Activated CD8-positive, alpha-beta memory T cell treated with anti-CD3 and anti-CD28 coated beads, Interleukin-2, amount 50 U/mL, for 4 hours (primary cell): ENCODE measurements at regions not wholly inside any gene's neighbourhood (a gene's known extent, or its start where the extent isn't known, plus 50 kb on each side); places are given as distances from the start of the nearest gene placed in this dataset.
"Not testable (repeated sequence)": the region's sequence is repeated elsewhere in the genome, so short reads cannot be mapped to it uniquely, and the experiment has no call there.

ENCODE experiments used
- DNase-seq: peaks from one replicate; pipeline ENCODE4 v3.0.0-alpha.2; 2020

DNA sequence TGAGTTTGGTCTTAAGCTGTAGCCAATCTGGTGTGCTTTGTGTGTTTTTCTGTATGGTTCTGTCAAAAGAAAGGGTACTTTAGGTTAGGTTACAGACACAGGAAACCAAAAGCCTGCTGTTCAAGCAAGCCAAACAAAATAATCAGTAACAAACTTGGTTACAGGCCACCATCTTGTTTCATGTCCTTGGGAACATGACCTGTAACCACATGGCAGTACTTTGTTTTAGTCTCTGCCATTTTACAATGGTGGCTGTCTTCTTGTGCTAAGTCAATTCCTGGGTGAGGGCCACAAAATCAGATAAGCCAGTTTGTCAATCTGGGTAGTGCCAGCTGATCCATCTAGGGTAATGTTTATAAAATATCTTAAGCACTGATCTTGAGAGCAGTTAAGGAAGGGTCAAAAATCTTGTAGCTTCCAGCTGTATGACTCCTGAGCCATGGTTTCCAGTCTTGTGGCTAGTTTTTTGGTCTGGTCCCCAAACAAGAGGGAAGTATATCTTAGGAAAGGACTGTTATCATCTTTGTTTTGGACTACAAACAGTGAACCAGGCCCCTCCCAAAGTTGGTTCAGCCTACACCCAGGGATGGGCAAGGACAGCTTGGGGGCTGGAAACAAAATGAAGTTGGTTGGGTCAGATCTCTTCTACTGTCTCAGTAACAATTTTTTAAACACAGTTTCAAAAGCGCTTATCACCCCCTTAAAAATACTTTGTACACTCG lies 90.0 kb downstream of the IGLL5 start:
- no peak for DNase-seq

DNA sequence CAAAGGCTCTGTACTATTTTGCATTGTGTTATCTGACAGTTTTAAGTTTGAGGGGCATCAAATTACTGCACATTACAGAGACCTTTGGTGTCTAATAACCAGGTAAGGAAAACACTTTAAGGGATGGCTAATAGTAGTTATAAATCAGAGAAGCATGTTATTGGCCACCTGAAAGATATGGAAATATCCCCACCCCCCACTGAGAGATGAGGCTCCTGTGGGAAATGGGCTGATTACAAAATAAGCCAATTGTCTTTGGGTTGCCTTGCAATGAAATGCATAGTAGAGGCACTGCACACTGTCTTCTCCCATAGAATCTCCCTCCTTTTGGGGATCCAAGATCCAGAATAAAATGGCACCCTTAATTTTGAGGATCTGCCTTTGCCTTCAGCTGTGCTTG lies 91.0 kb downstream of the IGLL5 start:
- no peak for DNase-seq

DNA sequence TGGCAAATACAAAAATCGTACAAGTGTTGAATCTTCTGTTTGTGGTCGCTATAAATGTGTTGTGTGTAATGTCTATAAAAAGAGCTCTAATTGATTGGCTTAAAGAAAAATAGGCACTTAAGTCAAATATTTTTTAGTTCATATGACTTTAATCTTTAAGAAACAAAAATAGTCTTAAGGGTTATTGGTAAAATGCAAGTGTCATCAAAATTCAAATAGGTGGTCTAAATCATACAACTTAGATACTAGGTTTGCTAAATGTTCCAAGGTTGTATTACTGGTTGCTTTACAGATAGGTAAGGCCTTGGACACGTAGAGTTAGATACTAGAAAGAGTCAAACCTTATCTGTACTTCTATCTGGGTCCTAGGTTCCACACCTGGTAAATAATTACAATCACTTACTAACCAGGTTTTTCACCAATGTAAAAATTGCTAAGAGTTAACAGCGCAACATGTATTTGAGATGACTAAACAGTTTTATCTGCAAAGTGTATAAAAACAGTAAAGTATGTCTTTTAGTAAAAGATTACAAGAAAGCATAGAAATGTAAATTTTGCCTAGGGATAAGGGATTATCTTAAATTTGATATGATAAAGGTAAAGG lies 91.1 kb upstream of the GNAZ start:
- no peak for DNase-seq

DNA sequence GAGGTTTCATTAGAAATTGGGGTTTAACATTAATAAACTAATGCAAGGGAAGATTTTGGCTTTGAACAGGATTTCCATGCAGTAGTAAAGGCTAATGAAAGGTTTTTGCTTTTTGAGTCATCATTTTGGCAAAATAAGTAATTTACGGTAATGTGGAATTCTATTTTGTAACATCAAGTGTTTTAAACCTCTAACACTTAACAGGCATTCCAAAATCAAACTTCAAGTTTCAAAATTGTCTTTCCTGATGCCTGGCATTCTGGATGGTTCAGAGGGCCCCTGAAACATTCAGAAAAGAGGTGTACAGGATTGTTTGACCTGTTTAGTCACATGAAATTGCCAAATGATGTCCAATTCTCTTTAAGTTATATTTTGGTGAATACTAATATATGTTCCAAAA lies 90.4 kb upstream of the GNAZ start:
- no peak for DNase-seq

DNA sequence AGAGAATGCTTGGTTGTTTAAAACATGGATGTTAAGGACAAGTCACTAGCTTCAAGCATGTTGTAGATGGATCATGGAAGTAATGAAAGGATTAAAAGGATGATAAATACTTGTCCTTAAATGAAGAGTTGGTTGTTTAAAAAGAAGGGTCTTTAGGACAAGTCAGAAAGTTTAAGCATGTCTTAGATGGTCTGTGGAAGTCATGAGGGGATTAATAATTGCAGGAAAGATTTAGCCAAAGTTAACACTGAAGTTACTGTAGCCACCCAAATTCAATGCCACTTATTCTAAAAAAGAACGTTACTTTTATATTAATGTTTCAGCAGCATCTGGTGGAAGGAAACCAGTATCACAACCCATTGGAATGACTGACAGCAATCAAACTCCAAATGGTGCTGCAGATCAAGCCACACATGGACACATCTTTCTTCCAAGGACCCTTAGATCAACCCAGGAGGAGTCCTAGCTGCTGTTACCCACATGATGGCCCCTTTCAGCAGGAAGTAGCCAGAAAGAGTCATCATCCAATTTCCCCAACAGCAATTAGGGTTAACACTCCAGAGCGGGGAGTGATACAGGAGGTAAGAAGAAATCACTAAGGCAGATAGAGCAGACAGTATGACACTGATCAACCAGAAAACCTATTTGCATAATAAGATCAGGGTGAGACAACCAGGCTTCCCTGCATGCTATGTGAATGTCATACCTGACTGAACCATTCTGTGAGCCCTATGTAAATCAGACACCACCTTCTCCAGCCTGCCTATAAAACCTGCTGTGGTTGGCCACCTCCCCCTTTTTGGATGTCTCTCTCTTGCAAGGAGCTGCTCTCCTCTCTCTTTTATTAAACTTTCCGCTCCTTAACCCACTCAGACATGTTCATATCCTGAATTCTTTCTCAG lies 88.4 kb upstream of the GNAZ start:
- DNase-seq: no peak

DNA sequence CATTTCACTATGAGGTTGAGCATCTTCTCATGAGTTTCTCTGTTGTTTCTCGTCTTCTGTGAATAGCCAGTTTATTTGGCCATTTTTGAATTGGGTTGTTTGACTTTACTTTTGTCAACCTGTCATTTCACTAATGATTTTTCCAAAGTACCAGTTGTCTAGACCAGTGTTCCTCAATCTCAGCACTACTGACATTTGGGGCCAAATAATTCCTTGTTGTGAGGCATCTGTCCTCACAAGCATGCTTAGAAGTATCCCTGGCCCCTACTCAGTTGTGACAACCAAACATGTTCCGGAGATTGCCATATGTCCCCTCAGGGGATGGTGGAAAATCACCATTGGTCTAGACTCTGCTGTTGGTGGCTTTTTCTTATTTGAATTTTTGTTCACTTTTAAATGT lies 87.7 kb upstream of the GNAZ start:
- DNase-seq: no peak

DNA sequence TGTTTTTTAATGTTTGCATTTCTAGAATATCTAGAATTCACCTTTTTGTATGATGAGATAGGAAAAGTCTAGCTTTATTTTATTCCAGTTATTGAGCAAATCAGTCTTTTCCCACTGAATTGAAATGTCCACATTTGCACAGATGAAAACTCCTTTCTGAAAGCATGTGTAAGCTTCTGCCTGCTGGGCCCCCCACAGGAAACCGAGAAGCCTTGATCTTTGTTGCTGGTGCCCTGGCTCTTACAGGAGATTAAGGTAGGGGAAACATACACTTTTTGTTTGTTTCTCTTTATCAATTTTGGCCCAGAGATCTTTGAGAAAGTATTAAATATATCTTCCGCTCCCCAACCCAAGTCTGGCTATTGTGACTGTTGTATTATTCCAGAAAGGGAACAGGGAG lies 87.2 kb upstream of the GNAZ start:
- DNase-seq: no peak

DNA sequence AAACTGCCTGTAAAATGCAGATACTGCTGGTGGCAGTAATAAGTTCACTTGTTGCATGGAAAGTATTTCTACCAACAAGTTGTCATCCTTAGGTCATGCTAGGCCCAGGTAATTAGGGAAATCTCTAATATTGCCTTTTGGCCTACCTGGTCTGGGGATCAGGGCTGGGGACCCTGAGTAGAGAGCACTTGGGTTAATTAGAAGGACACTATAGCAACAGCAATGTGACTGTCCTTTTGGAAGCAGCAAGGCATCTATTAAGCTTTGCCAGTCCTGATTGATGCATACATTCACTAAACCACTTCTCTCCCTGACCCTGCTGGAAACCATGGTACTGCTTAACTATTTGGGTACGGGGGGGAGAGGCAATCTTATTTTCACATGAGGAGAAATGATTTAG lies 86.5 kb upstream of the GNAZ start:
- DNase-seq: no peak

DNA sequence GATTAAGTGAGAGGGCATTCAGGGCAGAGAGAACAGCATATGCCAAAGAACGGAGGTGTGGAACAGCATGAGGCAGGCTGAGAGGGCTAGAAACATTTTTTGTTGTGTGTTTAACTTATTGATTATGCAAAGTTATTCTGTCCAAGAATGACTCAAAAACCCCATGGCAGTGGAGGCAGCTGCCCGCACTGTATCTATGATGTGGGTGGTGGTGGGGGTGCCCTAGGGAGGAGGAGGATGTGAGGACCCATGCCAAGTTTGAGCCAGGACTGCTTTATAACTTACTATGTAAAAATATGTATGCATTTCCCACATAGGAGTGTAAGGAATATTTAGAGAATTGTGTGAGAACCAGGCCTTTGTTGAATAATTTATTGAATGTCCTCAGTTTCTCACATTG lies 85.4 kb upstream of the GNAZ start:
- DNase-seq: no peak

DNA sequence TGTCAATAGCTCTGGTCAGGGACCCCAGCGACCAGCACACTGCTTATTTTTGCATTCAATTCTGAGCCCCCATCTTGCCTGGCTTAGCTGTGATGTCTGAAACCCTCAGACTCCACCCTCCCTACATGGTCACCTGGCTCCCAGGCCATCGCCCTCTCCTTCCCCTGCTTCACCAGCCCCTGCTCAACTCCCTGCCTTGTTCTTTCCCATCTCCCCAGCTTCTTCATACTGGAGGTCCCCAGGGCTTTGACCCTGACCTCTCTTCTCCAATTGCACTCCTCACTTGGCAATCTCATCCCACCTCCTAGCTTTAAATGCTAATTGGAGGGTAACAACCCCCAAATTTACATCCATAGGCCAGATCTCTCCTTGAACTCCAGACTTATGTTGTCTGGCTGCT lies 84.3 kb upstream of the GNAZ start:
- DNase-seq: no peak

DNA sequence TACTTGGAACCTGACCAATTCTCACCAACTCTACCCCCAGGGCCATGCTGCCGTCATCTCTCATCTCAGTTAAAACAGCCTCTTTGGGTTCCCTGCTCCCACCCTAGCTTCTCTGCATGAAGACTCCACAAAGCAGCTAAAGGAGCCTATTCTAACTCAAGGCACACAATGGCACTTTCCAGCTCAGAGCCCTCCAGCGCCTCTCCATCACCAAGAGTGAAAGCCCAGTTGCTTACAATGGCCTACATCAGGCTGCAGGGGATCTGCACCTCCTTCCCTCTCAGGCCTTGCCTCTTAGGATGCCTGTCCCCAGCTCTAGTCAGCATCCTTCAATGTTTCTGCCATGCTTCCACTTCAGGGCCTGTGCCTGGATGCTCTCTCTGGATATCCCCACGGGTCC lies 83.7 kb upstream of the GNAZ start:
- DNase-seq: no peak

DNA sequence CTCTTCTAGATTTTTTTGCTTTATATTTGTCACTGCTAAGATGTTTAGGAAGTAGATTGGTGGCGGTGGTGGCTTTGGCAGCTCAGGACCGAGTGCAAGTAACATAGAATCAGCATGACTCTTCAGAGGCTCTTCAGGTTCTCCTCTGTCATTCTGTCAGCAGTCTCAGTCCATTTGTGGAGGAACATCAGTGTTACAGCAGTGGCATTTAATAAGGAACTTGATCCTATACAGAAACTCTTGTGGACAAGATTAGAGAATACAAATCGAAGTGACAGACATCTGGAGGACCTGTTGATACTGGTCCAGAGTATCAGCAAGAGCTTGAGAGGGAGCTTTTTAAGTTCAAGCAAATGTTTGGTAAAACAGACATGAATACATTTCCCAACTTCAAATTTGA lies 82.2 kb upstream of the GNAZ start:
- DNase-seq: no peak

DNA sequence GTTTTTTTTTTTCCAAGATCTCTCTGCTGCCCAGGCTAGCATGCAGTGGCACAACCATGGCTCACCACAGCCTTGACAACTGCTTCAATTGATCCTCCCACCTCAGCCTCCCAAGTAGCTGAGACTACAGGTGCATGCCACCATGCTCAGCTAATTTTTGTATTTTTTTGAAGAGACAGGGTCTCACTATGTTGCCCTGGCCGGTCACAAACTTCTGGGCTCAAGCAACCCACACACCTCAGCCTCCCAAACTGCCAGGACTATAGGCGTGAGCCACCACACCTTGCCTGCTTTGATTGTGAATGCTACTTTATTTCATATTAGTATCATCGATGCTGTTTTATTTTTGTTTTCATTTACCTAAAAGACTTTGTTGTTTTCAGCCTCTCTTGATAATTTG lies 81.5 kb upstream of the GNAZ start:
- no peak for DNase-seq

DNA sequence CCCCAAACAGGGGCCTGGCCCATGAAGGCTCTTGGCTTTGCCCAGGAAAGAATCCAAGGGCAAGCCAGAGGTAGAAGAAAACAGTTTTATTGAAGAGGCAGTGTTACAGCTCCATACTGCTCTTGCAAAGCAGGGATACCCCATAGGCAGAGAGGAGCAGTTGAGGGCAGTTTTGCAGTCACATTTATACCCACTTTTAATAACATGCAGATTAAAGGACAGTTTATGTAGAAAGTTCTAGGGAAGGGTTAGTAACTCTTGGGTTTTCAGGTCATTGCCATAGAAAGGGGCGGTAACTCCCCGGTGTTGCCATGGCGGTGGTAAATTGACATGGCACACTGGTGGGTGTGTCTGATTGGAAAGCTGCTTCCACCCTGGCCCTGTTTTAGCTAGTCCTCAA lies 80.5 kb upstream of the GNAZ start:
- DNase-seq: no peak

DNA sequence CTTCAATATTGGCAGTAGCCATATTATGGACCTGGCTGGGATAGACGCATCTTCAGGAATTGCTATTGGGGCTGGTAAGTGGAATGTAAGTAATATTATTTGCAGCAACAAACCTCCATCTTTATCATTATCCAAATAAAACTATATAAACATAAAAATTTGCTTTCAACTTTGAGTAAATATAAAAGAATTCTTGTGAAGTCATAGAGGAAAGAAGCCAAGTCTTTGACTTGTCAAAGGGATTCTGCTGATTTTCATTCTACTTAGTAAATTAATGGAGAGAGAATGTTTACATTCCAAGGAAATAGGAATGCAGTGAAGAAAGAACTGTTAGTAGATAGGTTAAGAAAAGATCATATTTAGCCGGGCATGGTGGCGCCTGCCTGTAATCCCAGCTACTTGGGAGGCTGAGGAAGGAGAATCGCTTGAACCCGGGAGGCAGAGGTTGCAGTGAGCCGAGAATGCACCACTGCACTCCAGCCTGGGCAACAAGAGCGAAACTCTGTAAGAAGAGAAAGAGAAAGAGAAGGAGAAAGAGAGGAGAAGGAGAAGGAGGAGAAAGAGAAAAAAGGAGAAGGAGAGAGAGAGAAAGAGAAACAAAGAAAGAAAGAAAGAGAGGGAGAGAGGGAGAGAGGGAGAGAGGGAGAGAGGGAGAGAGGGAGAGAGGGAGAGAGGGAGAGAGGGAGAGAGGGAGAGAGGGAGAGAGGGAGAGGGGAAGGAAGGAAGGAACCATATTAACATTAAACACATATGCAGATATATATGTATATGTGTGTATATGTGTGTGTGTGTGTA lies 79.4 kb upstream of the GNAZ start:
- not testable (repeated sequence) for DNase-seq

DNA sequence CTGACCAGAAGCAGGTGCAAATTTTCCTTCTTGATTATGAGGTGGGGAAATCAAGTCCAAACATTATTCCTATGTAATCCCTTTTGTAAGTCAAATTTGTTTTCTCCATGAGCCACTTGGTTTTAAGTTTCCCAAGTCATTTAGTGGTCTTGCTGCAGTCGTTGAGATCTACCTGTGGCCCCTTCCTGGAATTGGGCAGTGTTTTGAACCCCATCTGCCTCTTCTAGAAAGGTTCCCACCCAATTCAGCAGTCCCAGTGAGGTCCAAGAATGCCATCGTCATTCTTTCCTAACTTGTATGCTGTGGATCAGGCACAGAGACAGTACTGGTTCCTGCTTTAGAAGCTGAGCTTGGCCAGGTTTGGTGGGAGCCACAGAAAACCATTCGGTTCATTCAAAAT lies 77.8 kb upstream of the GNAZ start:
- DNase-seq: no peak

DNA sequence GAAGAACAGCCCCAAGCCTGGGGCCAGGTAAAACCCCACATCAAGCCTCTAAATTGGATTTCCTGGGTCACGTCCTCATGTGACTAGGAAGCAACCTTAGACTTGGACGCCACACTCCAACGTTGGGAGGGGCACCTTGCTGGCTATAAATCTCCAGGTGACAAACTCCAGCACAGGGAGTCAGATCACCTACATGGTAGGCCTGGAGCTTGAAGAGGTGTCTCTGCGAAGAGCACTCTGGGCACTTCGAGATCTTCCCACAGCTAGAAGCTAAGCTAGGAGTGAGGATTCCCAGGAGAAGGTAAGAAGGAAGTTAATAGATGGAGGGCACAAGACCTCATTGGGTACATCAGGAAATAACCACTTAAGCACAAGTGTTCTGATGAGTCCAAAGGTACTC lies 77.1 kb upstream of the GNAZ start:
- DNase-seq: no peak

DNA sequence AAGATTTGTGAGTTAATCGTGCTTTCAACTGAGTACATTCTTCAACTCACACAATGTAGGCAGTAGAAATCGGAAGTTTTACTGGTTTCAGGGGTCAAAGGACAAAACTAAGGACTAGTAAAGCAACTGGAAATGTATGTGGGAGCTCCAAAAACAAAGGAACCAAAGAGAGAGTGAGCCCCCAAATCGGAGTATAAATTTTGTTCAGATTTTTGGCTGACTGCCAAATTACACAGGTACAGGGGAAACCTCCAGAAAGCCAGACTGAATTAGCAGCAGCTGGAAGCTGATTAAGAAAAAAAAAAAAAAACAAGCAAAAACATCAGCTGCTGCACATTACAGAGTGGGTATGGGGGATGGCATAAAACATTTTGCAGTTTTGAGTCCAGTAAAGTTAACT lies 75.2 kb upstream of the GNAZ start:
- no peak for DNase-seq

DNA sequence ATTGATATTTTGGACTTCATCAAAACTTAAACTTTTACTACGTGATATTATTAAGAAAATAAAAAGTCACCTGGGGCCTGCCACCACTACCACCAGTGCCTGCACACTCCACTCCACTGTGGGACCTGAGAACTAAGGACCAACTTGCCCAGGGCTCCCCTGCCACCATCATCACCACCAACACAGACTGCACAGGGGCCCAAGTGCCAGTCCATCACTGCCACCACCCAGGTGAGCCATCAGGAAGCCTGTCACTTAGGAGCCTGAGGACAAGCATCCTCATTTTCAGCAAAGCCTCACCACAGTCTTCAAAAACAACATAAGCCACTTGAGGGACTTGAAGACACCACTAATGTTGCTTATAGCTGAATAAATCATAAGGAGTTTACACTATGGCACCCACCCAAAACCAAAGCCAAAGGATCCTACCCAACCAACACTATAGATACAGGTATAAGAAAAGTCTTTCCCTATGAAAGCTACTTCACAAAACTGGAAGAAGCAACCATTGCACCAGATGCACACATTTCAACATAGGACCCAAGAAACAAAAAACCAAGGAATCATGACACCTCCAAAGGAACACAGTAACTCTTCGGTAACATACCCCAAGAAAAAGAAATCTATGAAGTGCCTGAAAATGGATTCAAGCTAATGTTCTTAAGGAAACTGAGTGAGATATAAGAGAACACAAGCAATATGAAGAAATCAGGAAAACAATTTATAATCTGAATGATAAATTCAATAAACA lies 73.6 kb upstream of the GNAZ start:
- no peak for DNase-seq

DNA sequence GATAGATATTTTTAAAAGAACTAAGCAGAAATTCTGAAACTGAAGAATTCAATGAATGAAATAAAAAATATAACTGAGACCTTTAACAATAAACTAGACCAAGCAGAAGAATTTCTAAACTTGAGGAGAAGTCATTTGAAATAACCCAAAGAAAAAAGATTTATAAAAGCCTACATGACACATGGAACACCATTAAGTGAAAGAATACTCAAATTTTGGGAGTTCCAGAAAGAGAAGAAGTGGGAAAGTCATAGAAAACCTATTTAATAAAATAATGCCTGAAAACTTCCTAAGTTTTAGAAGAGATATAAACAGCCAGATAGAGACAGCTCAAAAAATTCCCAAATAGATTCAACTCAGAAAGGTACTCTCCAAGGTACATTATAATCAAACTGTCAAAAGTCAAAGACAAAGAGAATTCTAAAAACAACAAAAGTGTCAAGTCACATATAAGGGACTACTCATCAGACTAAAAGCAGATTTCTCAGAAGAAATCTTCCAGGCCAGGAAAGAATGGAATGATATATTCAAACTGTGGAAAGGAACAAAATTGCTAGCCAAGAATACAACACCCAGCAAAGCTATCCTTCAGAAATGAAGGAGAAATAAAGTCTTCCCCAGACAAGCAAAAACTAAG lies 72.9 kb upstream of the GNAZ start:
- no peak for DNase-seq

DNA sequence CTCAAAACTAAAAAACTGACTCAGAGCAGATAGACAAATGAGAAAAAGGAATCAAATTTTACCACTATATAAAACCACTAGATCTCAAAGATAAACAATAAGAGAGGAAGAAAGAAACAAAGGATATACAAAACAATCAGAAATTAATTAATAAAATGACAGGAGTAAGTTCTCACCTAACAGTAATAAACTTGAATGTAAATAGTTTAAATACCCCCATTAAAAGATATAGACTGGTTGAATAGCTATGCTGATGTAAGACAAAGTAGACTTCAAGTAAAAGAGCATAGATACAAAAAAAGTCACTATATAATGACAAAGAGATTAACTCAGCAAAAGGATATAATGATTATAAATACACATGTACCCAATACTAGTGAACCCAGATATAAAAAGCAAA lies 72.3 kb upstream of the GNAZ start:
- no peak for DNase-seq

DNA sequence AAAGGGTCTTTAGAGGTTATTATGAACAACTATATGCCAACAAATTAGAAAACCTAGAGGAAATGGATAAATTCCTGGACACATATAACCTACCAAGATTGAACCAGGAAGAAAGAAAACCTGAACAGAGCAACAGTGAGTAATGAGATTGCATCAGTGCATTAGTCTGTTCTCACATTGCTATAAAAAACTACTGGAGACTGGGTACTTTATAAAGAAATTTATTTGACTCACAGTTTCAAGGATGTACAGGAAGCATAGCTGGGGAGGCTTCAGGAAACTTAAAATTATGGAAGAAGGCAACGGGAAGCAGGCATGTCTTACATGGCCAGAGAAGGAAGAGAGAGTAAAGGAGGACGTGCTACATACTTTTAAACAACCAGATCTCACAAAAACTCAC lies 70.8 kb upstream of the GNAZ start:
- no peak for DNase-seq
